ENCODE measurements at regions not wholly inside any gene's neighbourhood (a gene's known extent, or its start where the extent isn't known, plus 50 kb on each side); places are given as distances from the start of the nearest gene placed in this dataset.

DNA sequence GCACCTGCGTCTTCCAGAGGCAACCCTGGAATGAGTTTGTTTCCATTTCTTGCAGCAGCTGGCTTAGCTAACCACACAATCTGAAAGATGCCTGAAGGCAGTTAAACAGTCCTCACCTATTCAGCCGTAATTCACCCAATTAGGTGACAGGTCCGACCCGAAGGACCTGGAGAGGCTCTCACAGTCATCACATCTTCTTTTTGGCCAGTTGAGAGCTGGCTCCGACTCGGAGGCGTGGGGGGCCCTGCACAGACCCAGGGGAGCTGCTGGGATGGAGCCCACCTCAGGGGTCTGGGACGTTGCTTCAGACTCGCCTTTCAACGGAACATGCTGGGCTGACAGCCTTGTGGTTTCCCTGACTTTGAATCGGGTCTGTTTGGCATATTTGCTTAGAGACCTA lies 187.3 kb downstream of the RTP5 start:
- no peak overlapping the region for H3K4me3 ChIP-seq
- no peaks in the 10 kb centered on the region for H3K4me1 ChIP-seq
- no peak for DNase-seq
- no peak overlapping the region for H3K27ac ChIP-seq
- peaks cover 0 to 36% (median 0%) of the 10 kb centered on the region in 7 donors for H3K27me3 ChIP-seq (replicated peaks in 1 of 7)
- TF ChIP-seq, protein P1, sequence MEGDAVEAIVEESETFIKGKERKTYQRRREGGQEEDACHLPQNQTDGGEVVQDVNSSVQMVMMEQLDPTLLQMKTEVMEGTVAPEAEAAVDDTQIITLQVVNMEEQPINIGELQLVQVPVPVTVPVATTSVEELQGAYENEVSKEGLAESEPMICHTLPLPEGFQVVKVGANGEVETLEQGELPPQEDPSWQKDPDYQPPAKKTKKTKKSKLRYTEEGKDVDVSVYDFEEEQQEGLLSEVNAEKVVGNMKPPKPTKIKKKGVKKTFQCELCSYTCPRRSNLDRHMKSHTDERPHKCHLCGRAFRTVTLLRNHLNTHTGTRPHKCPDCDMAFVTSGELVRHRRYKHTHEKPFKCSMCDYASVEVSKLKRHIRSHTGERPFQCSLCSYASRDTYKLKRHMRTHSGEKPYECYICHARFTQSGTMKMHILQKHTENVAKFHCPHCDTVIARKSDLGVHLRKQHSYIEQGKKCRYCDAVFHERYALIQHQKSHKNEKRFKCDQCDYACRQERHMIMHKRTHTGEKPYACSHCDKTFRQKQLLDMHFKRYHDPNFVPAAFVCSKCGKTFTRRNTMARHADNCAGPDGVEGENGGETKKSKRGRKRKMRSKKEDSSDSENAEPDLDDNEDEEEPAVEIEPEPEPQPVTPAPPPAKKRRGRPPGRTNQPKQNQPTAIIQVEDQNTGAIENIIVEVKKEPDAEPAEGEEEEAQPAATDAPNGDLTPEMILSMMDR (IDR thresholded peaks at IDR 0.05 in 8 of 11, conservative IDR thresholded peaks at IDR 0.05 in 3 of 11), result no peak
- no peak for TF ChIP-seq POLR2A (IDR thresholded peaks at IDR 0.05)
- no peak for TF ChIP-seq POLR2AphosphoS5 (IDR thresholded peaks at IDR 0.05)
- 63 to 78% (median 76%) methylated on average over 10 to 11 of the region's 11 CpGs for WGBS, 5 donors
- intact Hi-C loops (cut with DNase I; ENCODE audit: low total_unique reads), result no loop called here
- no peaks in the 10 kb centered on the region for H3K36me3 ChIP-seq
- H3K9me3 ChIP-seq, result peaks cover 0 to 12% (median 9%) of the 10 kb centered on the region in 8 donors

DNA sequence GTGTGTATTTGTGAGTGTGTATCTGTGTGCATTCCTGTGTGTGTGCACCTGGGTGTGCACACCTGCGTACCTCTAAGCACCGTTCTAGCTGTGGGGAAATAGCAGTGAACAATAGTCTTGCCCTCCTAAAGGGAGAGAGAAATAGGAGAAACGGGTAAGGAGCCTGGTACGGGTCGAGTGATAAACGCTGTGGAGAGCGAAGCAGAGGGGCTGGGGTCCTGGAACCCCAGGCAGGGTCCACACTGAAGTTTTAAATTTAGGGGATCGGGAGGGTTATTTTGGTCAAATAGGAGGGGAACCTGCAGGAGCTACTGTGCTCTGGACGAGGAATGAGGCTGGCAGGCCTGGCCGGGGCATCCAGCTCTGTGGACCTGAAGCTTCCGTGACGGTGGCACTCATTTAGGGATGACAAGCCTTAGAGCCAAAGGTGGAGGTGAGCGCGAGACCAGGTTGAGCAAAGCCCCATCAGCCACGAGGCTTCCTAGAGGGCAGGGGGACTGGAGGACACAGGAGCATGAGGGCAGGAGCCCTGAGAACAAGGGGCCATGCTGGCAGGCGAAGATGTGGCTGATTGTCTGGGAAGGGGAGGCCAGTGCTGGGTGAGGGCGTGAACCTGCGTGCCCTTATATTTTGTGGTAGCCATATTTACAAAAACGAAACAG lies 188.0 kb downstream of the RTP5 start:
- Histone ChIP-seq H3K27ac (no peak overlapping the region), H3K9me3 (peaks cover 0 to 12% (median 9%) of the 10 kb centered on the region in 8 donors), H3K4me3 (no peak overlapping the region), H3K36me3 (no peaks in the 10 kb centered on the region), H3K4me1 (no peaks in the 10 kb centered on the region), H3K27me3 (replicated peaks in 1 of 7) (peaks cover 0 to 36% (median 0%) of the 10 kb centered on the region in 7 donors)
- TF ChIP-seq, protein P1 (IDR thresholded peaks at IDR 0.05 in 8 of 11, conservative IDR thresholded peaks at IDR 0.05 in 3 of 11), result no peak
- TF ChIP-seq POLR2AphosphoS5 (IDR thresholded peaks at IDR 0.05) (no peak), POLR2A (IDR thresholded peaks at IDR 0.05) (no peak)
- DNase-seq, result no peak
- intact Hi-C loops (cut with DNase I; ENCODE audit: low total_unique reads), result no loop called here
- 81 to 93% (median 88%) methylated on average over 19 of the region's 19 CpGs for WGBS, 5 donors

- DNase-seq, result no peak
- Histone ChIP-seq H3K36me3 (no peaks in the 10 kb centered on the region), H3K4me1 (no peaks in the 10 kb centered on the region), H3K27me3 (replicated peaks in 1 of 7) (peaks cover 0 to 36% (median 0%) of the 10 kb centered on the region in 7 donors), H3K27ac (no peak overlapping the region), H3K9me3 (peaks cover 0 to 12% (median 9%) of the 10 kb centered on the region in 8 donors), H3K4me3 (no peak overlapping the region)
- TF ChIP-seq, protein P1 (IDR thresholded peaks at IDR 0.05 in 8 of 11, conservative IDR thresholded peaks at IDR 0.05 in 3 of 11), result no peak
- TF ChIP-seq POLR2AphosphoS5 (IDR thresholded peaks at IDR 0.05), result no peak
- TF ChIP-seq POLR2A (IDR thresholded peaks at IDR 0.05), result no peak
- 65 to 74% (median 69%) methylated on average over 11 of the region's 11 CpGs for WGBS, 5 donors
- intact Hi-C loops (cut with DNase I; ENCODE audit: low total_unique reads), result no loop called here
Observed at GRCh38 chr2:242058116-242058680, 188.7 kb downstream of the RTP5 start.

GRCh38 chr2:242059566-242059965 lies 190.0 kb downstream of the RTP5 start:
- TF ChIP-seq, protein P1 (IDR thresholded peaks at IDR 0.05 in 8 of 11, conservative IDR thresholded peaks at IDR 0.05 in 3 of 11), result no peak
- TF ChIP-seq POLR2AphosphoS5 (IDR thresholded peaks at IDR 0.05), result no peak
- TF ChIP-seq POLR2A (IDR thresholded peaks at IDR 0.05), result no peak
- no peaks in the 10 kb centered on the region for H3K4me1 ChIP-seq
- 87 to 96% (median 92%) methylated on average over 7 of the region's 7 CpGs for WGBS, 5 donors
- peaks cover 0 to 37% (median 0%) of the 10 kb centered on the region in 7 donors for H3K27me3 ChIP-seq (replicated peaks in 1 of 7)
- intact Hi-C loops (cut with DNase I; ENCODE audit: low total_unique reads), result no loop called here
- no peak overlapping the region for H3K4me3 ChIP-seq
- H3K27ac ChIP-seq, result no peak overlapping the region
- no peaks in the 10 kb centered on the region for H3K36me3 ChIP-seq
- DNase-seq, result no peak
- peaks cover 0 to 12% (median 9%) of the 10 kb centered on the region in 8 donors for H3K9me3 ChIP-seq
